Prostate gland (tissue), 2 donors: ENCODE measurements at regions not wholly inside any gene's neighbourhood (a gene's known extent, or its start where the extent isn't known, plus 50 kb on each side); places are given as distances from the start of the nearest gene placed in this dataset.

ENCODE experiments used
- CTCF ChIP-seq, 4 experiments: fragments of 200-600 bp in 2 of 4; fragments of 450-650 bp in 2 of 4; sonication (generic) in 2 of 4; IDR thresholded peaks; 1 replicate in 3 of 4; 2 replicates in 1 of 4; pipeline ENCODE4 v1.5.1; 2016 to 2019; ENCODE audit warnings: antibody characterized with exemption in 4 of 4, mild to moderate bottlenecking in 2 of 4, moderate library complexity in 2 of 4
- POLR2AphosphoS5 ChIP-seq: sonication (generic); formaldehyde crosslinking; IDR thresholded peaks from one replicate; pipeline ENCODE4 v1.6.1; 2017; ENCODE audit warnings: antibody characterized with exemption

GRCh38 chr17:21564262-21564661, 128.1 kb upstream of the KCNJ18 start:
- TF ChIP-seq CTCF (IDR thresholded peaks at IDR 0.05) (no peak), POLR2AphosphoS5 (no peak)
